Iris pigment epithelial cell (primary cell): ENCODE measurements at regions not wholly inside any gene's neighbourhood (a gene's known extent, or its start where the extent isn't known, plus 50 kb on each side); places are given as distances from the start of the nearest gene placed in this dataset.
A peak's percentile ranks its signal among the peaks of the same experiment; 100 is the strongest.

Source experiments
- DNase-seq: peaks from one replicate; pipeline ENCODE4 v3.0.0-alpha.2; 2011; ENCODE audit warnings: low read depth

DNA sequence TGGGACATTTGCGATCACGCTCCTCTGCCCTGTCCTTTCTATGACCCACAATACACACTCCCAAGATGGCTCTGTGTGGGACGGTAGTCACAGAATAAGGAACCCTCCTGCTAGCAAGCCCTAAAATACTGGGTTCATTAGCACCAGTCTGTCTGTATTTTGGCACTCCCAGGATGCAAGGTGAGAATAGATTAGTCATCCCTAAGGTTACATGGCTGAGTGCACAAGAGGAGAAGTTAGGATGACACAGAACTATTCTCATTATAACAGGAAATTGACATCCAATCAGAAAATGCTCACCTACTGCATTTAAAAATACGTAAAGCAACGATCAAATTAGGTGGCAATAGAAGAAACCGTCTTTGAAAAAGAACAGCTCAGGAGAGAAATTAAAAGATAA lies 590.2 kb downstream of the EPHA4 start:
- DNase-seq = no peak

DNA sequence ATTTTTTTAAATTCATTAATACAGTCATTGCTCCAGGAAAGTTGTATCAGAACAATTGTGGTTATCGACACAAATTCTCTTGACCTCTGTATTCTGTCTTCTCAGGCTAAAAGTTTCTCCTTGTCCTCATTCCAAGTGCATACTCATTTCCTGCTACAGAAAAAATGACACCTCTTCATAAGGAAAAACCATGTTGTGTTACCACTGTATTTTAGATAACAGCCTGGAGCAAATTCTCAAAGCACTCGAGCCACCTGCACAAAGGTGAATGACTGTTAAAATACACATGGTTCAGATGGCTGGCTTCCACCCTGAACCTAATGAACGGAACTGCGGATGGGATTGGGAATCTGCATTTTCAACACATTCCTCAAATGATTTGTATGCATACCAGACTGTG lies 586.5 kb downstream of the EPHA4 start:
- no peak for DNase-seq

DNA sequence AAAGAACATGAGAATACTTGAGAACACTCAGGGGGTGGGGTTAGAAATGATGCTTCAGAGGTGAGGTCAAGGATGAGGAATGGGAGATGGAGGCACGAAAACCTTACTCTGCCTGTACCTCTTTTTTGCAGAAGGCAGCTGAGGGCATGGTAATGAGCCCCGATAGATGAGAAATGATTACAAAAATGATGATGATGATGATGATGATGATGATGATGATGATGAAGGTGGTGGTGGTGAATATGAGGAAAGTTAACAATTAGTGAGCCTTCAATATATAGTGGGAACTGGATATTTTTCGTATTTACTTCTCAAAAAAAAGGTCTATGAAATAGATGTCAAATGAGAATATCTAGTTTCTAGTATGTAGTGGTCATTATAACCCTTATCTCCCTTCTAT lies 584.3 kb downstream of the EPHA4 start:
- DNase-seq = no peak

DNA sequence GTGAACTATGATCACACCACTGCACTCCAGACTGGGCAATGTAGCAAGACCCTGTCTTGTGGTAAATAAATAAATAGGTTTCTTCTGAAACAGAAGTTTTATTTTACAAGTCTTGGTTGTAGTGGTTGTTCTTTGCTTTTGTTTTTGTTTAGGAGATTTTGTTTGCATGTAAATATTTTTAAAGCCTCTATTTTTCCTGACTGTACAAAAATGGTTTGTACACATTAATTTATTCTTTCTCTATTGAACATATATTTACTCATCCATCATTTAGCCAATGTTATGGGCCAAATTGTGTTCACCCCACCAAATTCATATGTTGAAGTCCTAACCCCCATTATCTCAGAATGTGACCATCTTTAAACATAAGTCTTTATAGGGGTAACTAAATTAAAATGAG lies 580.1 kb downstream of the EPHA4 start:
- no peak for DNase-seq

DNA sequence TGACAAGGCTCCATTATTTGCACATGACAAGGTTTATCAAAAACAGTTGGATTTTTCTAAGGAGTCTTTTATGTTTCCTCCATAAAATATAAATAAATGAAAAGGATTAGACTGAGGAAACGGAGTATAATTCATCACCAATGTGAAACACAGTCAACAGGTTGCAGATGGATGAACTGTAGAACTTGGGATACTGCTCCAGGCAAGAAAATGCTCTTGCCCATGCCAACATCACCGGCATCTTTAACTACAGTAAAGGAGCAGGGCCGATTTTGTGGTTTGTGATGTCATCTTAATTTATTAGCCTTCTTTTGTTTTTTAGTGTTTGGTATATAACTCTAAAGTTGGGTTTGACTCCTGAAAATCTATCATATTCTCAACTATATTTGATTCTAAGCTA lies 577.3 kb downstream of the EPHA4 start:
- no peak for DNase-seq

DNA sequence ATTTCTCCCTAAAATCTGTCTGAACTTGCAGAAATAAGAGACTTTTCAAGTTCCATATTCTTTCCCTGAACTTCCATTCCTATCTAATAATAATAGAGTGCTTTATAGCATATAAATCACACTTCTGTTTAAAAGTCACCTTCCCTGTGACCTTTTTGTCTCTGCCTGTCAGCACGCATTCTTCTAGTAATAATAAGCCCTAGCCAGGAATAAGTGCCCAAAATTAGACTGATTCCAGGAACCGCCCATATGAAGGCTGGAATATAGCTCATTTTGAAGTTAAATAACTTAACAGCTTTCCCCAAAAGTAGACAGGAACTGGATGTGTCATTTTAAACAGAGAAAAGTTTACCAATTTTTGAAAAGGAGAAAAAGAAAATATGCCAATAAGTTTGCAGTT lies 576.5 kb downstream of the EPHA4 start:
- no peak for DNase-seq

DNA sequence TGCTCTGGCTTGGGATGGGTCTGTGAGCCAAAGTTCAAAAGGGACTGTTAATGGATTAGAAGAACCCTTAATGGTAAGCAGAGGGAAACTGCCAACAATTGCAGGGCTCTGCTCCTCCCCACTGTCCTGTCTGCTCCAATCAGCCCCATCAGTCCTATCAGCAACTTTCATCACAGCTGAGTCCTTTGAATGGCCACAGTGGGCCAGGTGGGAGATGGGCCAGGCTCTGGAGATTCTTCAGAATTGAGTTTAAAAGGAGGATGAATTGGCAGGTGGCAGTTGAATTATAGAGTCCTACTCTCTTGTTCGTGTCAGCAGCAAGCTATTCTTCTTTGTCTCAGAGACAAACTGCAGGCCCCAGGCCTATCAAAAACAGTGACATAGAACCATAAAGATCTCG lies 573.9 kb downstream of the EPHA4 start:
- DNase-seq = no peak

DNA sequence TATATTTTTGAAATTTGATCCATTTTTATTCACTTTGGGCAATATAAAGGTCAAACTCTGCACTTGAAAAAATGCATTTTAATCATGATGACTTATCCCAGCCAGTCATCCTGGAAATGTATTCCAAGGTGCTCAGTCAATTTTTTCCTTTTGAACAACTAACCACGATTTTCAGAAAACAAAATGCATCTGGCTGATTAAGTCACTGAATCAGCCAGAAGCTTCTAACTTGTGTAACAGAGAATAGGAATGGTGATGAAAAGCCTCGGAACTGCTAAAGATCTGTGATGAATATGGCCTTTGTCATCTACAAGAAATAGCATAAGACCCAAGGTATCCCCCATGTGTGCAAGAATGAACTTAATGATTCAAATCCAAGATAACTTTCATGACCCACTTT lies 572.7 kb downstream of the EPHA4 start:
- DNase-seq = peak; percentile 6

DNA sequence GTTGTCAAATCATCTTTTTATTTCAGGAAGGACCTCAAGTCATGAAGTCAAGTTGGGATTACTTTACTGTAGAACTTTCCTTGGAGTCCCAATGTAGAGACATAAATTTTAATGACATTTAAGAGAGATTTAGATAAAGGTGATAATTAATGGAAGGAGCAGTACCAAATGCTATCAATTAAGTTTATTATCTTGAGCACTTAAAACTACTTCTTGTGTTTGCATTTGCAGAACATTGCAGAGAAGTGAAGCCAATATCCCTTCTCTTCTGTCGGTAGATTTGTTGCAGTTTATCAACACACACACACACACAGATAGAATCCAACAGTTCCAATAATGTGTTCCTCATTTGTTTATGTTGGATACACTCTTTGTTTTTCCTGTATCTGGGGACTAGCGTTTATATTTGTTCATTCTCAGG lies 570.7 kb downstream of the EPHA4 start:
- DNase-seq = no peak

DNA sequence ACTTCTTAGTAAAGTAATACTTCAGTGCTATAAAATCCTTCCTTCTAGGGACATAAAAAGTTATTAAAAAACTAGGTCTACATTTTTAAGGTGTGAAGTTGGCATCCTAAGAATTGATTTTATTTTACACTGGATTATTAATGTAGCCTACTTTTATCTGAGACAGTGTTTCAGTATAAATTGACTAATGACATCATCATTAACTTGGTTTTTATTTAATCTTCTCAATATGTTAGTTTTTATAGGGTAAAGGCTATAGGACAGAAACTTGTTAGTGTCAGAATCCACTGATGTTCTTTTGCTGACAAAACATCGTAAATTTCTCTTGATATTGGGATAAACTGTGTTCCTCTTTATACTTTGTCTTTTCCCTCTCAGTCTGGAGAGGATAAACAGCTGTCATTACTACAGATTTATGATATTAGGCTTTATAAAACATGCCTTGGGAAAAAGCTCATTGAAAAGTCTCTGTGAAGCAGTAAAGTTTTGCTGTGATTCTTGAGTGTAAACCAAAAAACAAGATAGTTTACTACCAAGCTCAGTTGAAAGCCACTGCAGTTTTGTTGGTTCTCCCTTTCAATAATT lies 569.9 kb downstream of the EPHA4 start:
- DNase-seq = no peak

DNA sequence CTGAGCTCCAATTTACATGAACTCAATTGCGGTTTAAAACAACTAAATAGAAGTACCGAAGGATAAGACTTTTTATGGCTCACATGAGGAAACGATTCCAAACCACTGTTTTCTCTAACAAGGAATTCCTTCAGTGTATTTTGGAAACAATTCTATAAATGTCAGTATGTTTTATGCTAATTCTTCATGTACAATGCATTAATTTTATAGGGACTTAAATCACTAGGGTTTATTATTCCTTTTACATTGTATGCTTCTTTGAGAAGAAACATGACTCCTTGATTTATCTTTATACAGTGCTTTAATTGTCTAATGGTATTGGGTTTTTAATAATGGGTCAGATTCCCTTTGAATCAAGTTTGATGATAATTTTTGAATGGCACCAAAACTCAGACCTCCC lies 566.8 kb downstream of the EPHA4 start:
- DNase-seq = no peak

DNA sequence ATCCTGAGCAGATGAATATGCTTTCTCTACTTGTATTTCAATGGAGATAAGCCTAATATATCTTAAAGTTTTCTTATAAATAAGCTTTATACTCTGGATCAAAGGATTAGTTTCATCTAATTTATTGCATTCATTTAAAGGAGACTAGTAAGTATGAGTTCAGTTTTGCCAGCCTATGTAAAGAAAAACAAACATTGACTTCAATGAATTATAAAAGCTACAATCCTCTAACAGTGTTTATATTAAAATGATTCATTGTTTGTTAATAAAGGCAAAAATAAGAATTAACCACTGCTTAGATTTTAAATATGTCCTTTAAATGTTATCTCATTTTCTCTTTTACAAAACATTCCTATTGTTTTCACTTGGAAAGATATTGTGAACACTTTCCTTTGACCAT lies 566.0 kb downstream of the EPHA4 start:
- DNase-seq = no peak

DNA sequence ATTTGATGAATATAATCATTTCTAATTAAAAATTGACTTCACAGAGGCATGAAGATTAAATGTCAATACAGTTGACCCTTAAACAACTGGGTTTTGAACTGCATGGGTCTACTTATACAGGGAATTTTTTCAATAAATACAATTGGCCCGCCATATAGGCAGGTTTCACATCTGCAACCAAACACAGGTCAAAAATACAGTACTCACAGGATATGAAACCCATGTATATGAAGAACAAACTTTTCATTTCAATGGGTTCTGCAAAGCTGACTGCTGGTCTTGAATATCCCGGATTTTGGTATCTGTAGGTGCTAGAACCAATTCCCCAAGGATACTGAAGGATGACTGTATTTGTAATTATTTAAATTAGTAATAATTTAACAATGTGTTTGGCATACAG lies 555.6 kb downstream of the EPHA4 start:
- DNase-seq = no peak

DNA sequence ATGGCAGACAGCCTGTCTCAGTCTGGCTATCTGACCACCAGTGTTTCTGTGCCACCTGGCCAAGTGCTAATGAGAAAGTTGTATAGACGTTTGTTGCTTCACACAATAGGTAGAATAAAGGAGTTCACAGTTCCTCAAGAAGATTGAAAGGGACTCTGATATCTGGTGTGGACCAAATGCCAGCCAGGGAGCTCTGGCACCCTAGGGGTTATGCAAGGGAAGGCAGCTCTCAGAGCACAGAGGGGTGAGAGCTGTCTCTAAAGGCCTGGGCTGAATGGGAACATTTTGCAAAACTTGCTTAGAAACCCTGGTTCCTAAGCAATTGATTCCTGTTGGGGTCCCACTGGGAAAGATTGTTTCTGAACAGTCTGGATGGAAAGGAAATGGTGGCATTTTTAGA lies 553.8 kb downstream of the EPHA4 start:
- DNase-seq = no peak

DNA sequence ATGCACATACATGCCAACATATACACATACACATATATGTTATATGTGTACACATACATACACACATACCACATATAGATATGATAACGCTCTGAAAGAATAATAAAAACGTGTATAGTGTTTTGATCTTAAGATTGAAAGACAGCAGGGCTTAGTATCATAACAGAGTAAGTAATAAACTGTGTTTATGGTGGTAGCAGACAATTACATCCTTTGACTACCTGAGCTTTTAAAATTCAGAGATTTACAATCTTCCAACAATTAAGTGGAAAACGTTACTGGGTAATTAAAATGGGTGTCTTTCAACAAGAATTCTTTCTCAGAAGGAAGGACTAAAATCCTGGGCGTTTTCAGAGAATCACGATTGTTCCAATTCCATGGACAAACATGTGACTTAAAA lies 552.4 kb downstream of the EPHA4 start:
- DNase-seq = no peak

DNA sequence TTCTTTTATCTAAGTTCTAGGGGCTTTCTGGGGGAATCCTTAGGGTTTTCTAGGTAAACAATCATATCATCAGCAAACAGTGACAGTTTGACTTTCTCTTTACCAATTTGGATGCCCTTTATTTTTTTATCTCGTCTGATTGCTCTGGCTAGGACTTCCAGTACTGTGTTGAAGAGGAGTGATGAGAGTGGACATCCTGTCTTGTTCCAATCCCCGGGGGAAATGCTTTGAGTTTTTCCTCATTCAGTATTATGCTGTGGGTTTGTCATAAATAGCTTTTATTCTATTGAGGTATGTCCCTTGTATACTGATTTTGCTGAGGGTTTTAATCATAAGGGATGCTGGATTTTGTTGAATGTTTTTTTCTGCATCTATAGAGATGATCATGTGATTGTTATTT lies 549.5 kb downstream of the EPHA4 start:
- no peak for DNase-seq

DNA sequence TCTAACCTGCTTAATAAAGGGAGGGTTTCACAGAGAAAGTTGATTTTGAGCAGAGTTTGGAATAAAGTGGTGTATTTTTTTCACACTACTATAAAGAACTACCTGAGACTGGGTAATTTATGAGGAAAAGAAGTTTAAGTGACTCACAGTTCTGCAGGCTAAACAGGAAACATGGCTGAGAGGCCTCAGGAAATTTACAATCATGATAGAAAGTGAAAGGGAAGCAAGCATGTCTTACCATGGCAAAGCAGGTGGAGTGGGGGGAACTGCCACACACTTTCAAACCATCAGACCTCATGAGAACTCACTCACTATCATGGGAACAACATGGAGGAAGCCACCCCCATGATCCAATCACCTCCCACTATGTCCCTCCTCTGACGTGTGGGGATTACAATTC lies 546.7 kb downstream of the EPHA4 start:
- peak; percentile 2 for DNase-seq

DNA sequence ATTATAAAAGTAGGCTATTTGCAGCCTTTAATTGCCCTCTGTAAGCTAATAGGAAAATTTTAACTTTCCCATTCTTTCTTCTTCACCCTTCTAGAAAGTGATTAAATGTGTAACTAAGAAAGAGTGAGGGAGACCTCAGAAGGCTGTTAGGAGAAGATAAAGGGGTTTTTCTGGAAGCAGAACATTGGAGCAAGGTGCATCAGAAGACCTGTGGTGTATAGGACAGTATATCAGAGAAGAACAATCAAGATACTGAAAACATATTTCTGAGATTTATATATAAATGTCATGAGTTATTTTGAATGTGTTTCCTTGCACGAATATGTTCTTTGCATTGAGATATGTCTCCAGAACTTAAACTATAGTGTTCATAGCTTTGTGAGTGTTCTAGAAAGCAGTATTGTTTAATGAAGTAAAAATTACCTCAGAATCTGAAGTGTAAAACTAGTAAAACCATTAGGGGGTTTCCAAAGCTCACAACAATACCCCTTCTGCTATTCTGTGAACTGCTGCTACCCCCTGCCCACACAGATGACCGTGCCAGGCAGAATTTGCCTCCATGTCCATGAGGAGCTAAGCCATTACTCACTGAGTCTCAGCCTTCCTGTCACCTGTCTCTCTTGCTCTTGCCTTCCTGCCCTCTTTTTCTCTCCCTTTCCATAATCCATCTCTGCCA lies 537.9 kb downstream of the EPHA4 start:
- DNase-seq = no peak

DNA sequence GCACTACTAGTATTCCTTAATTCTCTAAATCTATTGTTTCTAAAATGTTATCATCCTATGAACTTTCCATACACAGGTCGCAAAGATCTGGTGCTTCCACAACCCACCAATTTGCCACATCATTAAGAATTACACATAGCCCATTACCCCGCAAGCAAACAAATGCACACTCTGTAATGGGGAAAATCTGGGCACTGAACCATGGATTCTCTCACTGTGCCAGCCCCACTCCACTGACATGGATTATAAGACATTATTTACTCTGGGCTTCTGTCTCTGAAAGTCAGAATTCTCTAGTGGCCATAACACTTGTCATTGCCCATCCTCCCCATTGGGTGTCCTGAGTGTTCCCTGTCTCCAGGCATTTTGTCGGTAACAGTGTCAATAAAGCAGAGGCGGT lies 537.1 kb downstream of the EPHA4 start:
- no peak for DNase-seq

DNA sequence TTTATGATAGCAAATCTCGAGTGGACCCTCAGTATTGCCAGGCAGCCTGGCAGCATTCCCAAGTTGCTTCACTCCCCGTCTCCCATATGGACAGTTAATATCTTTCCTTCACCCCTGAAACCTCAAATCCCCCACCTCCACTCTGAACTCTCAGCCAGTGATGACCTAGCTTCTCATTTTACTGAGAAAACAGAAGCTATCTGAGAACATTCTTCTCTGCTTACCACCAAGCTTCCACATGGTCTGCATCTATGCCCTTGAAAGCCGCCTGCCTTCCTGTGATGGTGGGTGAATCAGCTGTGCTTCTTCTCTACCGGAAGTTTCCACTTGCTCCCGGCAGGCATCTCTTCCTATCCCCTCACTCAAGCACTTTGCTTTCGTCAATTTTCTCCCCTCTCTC lies 529.2 kb downstream of the EPHA4 start:
- peak; percentile 31 for DNase-seq

DNA sequence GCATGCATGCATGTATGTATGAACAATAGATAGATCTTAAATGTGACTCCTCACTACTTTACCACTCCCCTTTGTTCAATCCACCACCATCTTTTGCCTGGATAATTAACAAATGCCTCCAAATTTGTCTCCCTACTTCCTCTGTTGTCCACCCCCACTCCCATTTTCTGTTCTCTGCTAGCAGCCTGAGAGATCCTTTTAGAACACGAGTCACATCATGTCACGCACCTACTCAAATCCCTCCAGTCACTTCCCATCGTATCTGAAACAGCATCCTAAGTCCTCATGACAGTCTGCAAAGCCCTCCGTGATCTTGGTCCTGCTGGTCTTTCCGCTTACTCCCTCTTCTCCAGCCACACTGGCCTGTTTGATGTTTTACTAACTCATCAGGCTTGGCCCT lies 527.3 kb downstream of the EPHA4 start:
- no peak for DNase-seq

DNA sequence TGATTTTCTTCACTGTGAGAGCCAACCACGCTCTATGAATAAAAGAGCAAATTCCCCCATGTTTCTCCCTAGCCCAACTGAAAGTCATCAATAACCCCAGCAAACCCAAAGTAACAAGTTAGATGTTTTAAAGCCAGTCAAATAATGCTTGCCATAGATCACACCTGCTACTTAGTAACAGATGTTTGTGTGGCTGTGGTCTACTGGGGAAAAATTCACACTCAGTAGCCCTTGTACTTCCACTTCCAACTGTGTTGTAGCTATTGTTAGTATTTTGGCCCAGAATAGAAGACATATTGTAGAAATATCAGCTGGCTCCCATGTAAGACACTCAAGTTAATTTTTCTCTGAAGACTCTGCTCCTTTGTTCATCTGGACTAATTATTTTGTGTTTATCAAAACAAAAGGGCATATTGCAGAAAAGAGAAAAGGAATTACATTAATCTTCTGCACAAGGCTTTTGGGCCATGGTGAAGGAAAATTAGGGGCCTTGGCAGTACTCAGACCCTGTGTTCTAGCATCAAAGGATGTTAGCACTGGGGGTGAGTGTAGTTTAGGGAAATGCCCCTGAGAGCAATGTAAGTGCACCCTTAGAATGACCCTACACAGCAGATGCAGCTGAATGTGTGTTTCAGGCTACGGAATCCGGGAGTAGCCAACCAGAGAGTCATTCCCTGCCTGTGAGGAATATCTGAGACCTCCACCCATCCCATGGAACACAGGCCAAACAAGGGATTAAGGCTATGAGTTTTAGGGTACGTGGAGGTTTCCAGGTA lies 521.9 kb downstream of the EPHA4 start:
- DNase-seq = no peak

DNA sequence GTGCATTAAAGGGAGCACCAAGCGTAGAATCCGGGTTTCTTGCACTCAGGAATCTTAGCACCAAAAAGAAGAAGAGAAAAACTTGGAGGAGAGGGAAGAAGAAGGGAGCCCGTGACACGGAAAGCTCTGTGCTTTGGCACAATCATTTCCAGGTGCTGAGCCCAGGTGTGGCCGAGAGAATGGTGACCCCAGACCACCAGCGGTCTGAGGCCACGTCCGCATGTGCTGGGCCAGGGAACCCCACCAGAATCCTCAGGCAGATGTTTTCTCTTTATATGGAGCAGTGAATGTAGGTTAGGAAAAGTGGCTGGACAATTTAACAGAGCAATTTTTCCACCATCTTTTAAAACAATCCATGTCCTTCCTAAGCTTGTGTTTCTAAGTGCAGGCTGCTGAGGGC lies 520.9 kb downstream of the EPHA4 start:
- no peak for DNase-seq

DNA sequence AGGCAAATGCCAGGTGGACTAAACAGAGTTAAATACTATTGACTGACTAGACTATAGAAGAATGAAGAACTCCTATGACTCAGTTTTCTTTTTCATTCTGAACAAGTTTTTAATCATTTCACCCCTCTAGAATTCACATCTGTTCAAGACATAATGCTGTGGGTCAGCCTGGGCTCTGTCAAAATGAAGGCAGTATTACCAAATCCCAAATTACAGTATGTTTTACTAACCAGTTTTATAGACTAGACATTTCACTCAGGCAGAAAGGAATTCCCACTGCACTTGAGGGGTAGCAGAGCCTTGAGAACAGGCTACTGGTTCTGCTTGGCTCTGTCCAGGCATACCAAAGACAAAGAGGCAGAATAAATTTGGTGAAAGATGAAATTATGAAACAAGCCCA lies 511.7 kb downstream of the EPHA4 start:
- DNase-seq = peak; percentile 18
